ENCODE measurements at regions not wholly inside any gene's neighbourhood (a gene's known extent, or its start where the extent isn't known, plus 50 kb on each side); places are given as distances from the start of the nearest gene placed in this dataset.

DNA sequence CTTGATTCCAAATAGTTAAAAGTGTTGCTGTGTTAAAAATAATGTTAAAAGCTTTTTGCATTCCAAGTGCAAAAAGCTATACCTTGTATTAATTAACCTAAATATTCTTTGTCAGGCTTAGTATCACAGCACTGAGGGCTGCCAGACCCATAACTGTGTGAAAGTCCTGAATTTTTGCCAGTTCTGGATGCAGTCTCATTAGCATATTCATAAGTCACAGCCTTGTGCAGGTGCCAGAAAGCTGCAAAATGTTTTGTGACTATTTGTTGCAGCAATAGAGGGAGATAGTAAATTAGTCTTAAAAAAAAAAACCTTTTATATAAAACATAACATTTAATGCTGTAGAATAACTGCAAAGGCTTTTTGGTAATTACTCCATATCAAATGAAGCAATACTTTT lies 56.6 kb downstream of the SLITRK1 start:
- no peak for TF ChIP-seq CTCF (IDR thresholded peaks at IDR 0.05; ENCODE audit: insufficient read depth, low read length, missing control alignments)
- CTCF ChIA-PET, result no interaction called here
- POLR2A ChIA-PET, result no interaction called here
- H3K4me3 ChIP-seq (ENCODE audit: low read depth, low read length), result no peak overlapping the region
- DNase-seq (ENCODE audit: low read depth, low spot score), result no peak

DNA sequence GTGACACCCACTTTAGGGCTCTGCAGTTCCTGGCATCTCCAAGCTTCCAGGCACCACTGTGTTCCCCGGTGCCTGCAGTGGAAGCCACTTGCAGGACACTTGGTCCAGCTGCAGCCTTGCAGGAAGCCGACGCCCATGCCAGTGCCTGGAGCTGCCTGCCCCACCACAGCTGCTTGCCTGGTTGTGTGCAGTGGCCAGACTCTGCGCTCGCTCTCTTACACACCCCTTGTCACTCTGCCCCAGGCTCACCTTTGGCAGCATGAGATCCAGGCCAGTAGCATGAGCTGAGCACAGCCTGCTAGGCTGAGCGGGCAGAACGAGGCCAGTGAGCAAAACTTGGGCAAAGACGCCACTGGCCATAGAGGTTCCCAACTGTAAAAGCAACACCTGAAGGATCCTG lies 57.7 kb downstream of the SLITRK1 start:
- TF ChIP-seq CTCF (IDR thresholded peaks at IDR 0.05; ENCODE audit: insufficient read depth, low read length, missing control alignments), result no peak

GRCh38 chr13:83824120-83824519 lies 58.2 kb downstream of the SLITRK1 start:
- CTCF ChIA-PET, result interaction anchor here (0.6 kb wide), 1 partner anchor 10 kb away, joined by 3 read pairs; no protein-coding TSS in a partner anchor
- POLR2A ChIA-PET, result no interaction called here
- no peak for DNase-seq (ENCODE audit: low read depth, low spot score)
- no peak overlapping the region for H3K4me3 ChIP-seq (ENCODE audit: low read depth, low read length)
- no peak for TF ChIP-seq CTCF (IDR thresholded peaks at IDR 0.05; ENCODE audit: insufficient read depth, low read length, missing control alignments)

More for the DNA sequence above, 57.7 kb downstream of the SLITRK1 start:
- DNase-seq (ENCODE audit: low read depth, low spot score), result no peak
- ChIA-PET CTCF (interaction anchor here (0.6 kb wide), 1 partner anchor 11 kb away, joined by 3 read pairs; no protein-coding TSS in a partner anchor), POLR2A (no interaction called here)
- no peak overlapping the region for H3K4me3 ChIP-seq (ENCODE audit: low read depth, low read length)

DNA sequence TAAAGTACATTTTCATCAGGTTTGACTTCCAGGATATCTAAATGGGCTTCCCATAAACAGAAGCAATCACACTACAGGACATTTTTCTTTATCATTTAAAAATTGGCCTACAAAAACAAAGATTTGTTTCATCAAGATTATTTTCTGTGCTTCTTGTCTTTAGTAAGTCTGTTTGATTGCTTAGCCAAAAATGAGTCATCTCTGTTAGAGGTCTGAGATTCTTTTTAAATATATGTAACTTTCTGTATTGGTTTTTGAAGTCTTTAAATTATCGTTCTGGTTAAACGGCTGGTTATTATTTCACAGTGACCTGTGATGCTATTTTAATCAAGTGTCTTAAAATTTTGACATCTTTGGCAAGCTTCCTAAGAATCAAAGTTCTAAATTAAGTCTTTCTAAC lies 62.7 kb downstream of the SLITRK1 start:
- CTCF ChIA-PET, result no interaction called here
- H3K4me3 ChIP-seq (ENCODE audit: low read depth, low read length), result no peak overlapping the region
- POLR2A ChIA-PET, result no interaction called here
- no peak for DNase-seq (ENCODE audit: low read depth, low spot score)
- no peak for TF ChIP-seq CTCF (IDR thresholded peaks at IDR 0.05; ENCODE audit: insufficient read depth, low read length, missing control alignments)

DNA sequence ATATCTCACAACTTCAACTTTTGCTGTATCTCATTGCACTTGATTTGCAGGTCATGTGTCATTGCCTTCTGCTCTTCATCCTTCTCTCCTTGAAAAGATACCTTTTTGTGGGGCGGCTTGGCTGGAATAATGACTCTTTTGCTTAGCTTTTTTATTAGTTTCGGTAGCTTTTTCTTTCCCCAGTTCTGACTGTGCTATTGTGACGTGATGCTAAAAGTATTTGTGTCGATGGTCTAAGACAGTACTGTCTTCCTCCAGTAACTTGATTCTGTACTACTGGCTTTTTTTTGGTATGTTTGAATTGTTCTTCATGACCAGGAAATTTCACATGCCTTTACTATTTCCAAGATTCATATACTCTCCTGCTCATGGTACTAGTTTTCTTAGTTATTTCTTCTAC lies 63.1 kb downstream of the SLITRK1 start:
- ChIA-PET POLR2A (no interaction called here), CTCF (no interaction called here)
- TF ChIP-seq CTCF (IDR thresholded peaks at IDR 0.05; ENCODE audit: insufficient read depth, low read length, missing control alignments), result no peak
- no peak for DNase-seq (ENCODE audit: low read depth, low spot score)
- no peak overlapping the region for H3K4me3 ChIP-seq (ENCODE audit: low read depth, low read length)

DNA sequence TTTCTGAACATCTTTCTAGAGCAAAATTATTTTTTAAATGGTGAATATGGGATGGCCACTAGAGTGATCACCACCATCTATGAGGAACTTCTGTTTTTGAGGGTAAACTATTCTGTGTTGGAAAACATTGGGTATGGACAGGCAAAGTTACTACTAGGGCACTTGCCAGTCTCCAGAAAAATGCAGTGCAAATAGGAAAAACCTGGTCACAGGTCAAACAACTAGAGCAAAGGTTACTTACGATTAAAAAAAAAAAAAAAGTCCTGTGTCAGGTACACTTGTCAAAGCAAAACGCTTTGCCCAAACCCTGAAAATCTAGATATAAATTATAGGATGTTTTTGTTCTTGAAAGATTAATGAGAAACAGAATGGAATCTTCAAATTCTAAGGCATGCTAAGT lies 66.2 kb downstream of the SLITRK1 start:
- ChIA-PET POLR2A (no interaction called here), CTCF (interaction anchor here (1.7 kb wide), 1 partner anchor 31 kb away, joined by 3 read pairs; no protein-coding TSS in a partner anchor)
- no peak for DNase-seq (ENCODE audit: low read depth, low spot score)
- TF ChIP-seq CTCF (IDR thresholded peaks at IDR 0.05; ENCODE audit: insufficient read depth, low read length, missing control alignments), result no peak
- no peak overlapping the region for H3K4me3 ChIP-seq (ENCODE audit: low read depth, low read length)
